ENCODE measurements at regions not wholly inside any gene's neighbourhood (a gene's known extent, or its start where the extent isn't known, plus 50 kb on each side); places are given as distances from the start of the nearest gene placed in this dataset.

DNA sequence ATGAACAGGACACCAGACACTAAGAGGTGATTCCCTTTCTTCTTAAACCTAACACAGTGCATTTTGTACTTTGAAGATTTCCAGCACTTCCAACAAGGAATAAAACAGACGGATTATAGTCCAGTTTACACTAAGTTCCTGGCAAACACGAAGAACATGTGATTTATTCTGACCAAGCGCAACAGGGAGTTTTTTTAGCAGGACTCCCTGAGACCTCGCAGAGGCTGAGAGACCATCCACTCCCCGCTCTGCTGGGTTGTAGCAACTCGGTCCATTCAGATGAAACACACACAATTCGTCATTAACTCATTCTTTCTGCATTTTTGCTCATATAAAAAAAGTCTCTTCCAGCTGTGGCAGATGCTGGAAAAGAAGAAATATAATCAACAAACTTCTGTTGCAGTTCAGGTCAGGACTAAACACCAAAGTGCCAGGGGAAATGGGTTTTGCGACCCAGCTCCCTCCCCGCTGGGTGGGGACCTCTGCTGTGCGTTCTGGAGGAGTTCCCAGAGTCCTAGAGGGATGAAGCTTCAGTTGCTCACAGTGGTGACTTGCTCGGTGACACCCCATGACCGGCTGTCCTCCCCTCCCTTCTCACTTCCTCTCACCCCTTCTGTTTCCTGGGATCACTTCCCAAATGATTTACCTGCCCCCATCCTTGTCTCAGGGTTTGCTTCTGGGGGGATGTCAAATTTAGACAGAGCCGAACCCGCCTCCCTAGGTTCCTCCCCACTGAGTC lies 52.5 kb downstream of the KCNF1 start:
- no peak for DNase-seq
- Mint-ChIP-seq H3K9me3 (no peaks in the 10 kb centered on the region), H3K27ac (no peak overlapping the region), H3K36me3 (no peaks in the 10 kb centered on the region), H3K4me1 (no peaks in the 10 kb centered on the region), H3K27me3 (ENCODE audit: low read depth in 3 of 3) (peaks cover 2 to 10% (median 6%) of the 10 kb centered on the region in 3 donors), H3K4me3 (no peak overlapping the region)

DNA sequence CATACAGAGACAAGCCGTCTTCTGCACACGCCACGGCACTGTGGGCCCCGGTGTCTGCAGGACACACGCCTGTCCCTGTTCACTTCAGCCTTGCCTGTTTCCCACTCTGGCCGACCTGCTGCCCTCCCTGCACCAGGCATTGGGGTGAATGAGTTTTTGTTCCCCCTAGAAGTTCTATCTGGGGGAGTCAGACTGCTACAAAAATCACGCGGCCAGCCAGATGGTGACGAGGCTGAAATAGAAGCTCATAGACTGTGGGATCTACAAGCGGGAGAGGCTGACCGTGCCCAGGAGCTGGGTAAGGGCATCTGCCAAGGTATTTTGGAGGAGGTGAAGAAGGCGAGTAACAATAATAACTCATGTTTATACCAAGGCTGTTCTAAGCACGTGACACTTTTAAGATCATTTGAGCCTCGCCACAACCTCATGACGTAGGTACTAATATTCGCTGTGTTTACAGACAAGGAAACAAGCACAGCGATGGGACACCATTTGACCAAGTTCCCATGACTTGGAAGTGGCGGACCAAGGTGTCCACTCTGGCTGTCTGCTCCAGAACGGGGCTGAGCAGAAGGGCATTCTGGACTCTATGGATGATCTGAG lies 53.6 kb downstream of the KCNF1 start:
- DNase-seq: no peak
- Mint-ChIP-seq H3K9me3 (no peaks in the 10 kb centered on the region), H3K4me1 (no peaks in the 10 kb centered on the region), H3K4me3 (no peak overlapping the region), H3K36me3 (no peaks in the 10 kb centered on the region), H3K27me3 (ENCODE audit: low read depth in 3 of 3) (peaks cover 2 to 11% (median 9%) of the 10 kb centered on the region in 3 donors), H3K27ac (no peak overlapping the region)

DNA sequence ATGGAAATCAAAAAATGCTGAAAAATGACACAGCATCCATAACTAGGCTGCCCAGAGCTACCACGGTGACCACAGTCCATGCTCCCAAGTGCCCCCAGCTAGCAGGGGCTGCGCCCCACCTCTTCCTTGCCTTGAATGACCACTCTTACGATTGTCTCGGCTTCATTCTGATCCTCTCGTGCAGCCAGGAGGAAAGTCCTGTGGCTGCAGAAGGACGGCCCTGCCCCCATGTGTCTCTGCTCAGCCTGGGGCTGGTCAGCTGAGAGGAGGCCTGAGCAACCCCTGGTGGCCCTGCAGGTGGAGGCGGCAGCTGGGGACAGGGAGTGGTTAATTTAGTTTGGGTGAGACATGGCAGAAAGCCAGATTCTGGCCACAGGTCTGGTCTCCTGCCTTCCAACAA lies 54.3 kb downstream of the KCNF1 start:
- Mint-ChIP-seq H3K27me3 (ENCODE audit: low read depth in 3 of 3) (peaks cover 2 to 12% (median 9%) of the 10 kb centered on the region in 3 donors), H3K9me3 (no peaks in the 10 kb centered on the region), H3K4me3 (no peak overlapping the region), H3K36me3 (no peaks in the 10 kb centered on the region), H3K4me1 (no peaks in the 10 kb centered on the region), H3K27ac (no peak overlapping the region)
- DNase-seq: no peak

DNA sequence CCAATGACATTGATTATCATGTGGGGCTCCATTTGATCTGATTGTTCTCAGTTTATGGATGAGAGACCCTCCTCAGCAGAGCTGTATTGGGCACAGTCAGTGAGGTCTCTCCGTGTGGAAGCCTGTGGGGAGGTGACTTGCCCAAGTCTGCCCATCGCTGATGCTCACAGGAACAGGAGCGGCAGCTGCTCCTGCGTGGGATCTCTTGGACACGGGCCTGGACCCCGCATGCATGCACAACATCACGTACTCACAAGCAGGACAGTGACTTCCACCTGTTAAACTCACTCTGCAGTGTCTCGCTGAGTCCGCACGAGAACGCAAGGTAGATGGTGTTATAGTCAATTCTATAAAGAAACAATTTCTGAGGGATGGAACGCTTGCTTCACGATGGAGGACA lies 55.0 kb downstream of the KCNF1 start:
- H3K4me3 Mint-ChIP-seq: no peak overlapping the region
- peaks cover 4 to 12% (median 9%) of the 10 kb centered on the region in 3 donors for H3K27me3 Mint-ChIP-seq (ENCODE audit: low read depth in 3 of 3)
- H3K36me3 Mint-ChIP-seq: no peaks in the 10 kb centered on the region
- H3K4me1 Mint-ChIP-seq: no peaks in the 10 kb centered on the region
- DNase-seq: no peak
- no peak overlapping the region for H3K27ac Mint-ChIP-seq
- H3K9me3 Mint-ChIP-seq: no peaks in the 10 kb centered on the region

DNA sequence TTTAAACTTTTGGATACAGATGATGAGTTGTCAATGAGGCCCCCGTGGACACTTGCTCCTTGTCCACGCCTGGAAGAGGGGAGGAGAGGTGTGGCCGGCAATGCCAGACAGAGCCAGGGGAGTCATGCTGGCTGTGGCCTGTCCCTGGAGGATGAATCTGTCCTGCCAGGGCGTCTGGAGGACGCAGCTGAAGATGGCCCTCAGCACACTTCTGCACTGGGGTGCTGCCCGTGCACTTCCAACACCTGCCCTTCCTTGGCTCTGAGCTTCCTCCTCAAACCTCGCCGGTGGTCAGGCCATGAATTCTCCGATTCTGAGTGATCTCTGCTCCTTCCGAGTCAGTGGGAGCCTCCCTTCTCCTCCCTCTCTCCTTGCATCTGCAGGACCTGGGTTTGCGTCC lies 56.4 kb downstream of the KCNF1 start:
- H3K27me3 Mint-ChIP-seq (ENCODE audit: low read depth in 3 of 3): peaks cover 7 to 18% (median 8%) of the 10 kb centered on the region in 3 donors
- no peak for DNase-seq
- H3K4me1 Mint-ChIP-seq: no peaks in the 10 kb centered on the region
- H3K9me3 Mint-ChIP-seq: no peaks in the 10 kb centered on the region
- no peak overlapping the region for H3K4me3 Mint-ChIP-seq
- H3K27ac Mint-ChIP-seq: no peak overlapping the region
- no peaks in the 10 kb centered on the region for H3K36me3 Mint-ChIP-seq

DNA sequence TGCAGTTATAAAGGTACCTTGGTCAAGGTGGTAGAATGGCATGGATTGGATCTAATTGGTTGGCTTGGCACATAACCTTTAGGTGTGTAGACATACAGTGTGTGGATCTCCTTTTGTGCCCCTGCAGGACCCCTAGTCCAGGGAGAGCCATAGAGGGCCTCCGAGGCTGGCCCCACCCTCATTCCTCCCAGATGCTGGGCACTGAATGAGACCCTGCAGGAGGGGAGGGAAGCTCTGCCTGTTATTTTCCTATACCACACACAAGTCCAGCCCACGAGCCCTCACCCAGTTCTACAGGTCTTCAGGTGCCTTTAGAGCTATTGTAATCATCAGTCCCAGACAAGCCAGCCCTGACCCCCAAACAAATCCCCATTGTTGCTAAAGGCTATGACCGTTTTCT lies 58.9 kb downstream of the KCNF1 start:
- Mint-ChIP-seq H3K27ac (no peak overlapping the region), H3K9me3 (no peaks in the 10 kb centered on the region), H3K27me3 (ENCODE audit: low read depth in 3 of 3) (peaks cover 7 to 14% (median 8%) of the 10 kb centered on the region in 3 donors), H3K4me1 (no peaks in the 10 kb centered on the region), H3K4me3 (no peak overlapping the region), H3K36me3 (no peaks in the 10 kb centered on the region)
- DNase-seq: no peak

DNA sequence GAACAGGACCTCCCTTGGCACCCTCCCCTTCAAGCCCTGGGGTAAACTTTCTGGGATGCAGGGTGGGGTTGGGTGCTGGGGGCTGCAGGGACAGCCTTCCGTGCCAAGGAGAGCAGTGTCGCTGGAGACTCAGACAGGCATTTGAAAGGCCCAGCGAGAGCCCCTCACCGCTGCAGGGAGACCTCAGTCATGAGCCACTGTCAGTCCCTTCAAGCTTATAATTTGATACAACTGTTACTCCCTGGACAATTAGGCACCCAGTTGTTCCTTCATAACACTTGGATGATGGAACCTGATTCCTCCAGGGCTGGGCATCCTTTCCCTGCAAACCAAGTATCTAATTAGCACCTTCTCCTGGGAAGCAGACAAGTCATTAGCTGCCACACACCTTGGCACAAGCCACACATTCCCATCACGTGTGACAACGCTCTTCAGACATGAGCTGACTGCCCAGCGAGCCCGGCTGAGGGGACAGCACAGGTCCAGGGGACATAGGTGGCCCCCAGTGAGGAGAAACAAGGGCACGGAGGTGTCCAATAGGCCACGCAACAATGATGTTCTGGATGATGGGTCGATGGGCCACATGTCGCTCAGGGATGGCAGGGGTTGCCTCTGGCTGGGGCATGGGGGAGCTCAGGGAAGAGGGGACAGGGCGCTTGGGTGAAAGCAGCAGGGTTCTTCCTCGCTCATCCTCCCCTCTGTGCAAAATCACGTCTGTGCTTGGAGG lies 59.6 kb downstream of the KCNF1 start:
- Mint-ChIP-seq H3K4me3 (no peak overlapping the region), H3K4me1 (no peaks in the 10 kb centered on the region), H3K27me3 (ENCODE audit: low read depth in 3 of 3) (peaks cover 7 to 14% (median 8%) of the 10 kb centered on the region in 3 donors), H3K36me3 (no peaks in the 10 kb centered on the region), H3K27ac (no peak overlapping the region), H3K9me3 (no peaks in the 10 kb centered on the region)
- no peak for DNase-seq

DNA sequence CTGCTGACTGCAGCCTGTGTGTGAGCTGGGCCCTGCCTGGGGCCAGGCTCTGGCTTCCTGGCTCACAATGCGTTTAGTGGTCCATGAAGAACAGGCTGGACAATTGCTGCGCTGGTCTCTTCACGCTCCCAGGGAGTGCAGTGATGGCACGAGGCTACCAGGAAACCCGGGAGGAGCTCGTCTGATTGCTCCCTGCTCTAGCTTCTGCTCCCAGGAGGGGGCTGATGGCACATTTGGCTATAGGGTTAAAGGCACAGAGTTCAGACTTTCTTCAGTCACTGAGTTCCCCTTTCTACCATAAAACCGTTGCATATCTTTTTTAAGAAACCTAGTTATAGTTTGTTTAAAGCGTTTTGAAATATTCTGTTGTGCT lies 60.1 kb downstream of the KCNF1 start:
- no peak for DNase-seq
- Mint-ChIP-seq H3K4me1 (no peaks in the 10 kb centered on the region), H3K4me3 (no peak overlapping the region), H3K9me3 (no peaks in the 10 kb centered on the region), H3K27ac (no peak overlapping the region), H3K27me3 (ENCODE audit: low read depth in 3 of 3) (peaks cover 7 to 15% (median 9%) of the 10 kb centered on the region in 3 donors), H3K36me3 (no peaks in the 10 kb centered on the region)

DNA sequence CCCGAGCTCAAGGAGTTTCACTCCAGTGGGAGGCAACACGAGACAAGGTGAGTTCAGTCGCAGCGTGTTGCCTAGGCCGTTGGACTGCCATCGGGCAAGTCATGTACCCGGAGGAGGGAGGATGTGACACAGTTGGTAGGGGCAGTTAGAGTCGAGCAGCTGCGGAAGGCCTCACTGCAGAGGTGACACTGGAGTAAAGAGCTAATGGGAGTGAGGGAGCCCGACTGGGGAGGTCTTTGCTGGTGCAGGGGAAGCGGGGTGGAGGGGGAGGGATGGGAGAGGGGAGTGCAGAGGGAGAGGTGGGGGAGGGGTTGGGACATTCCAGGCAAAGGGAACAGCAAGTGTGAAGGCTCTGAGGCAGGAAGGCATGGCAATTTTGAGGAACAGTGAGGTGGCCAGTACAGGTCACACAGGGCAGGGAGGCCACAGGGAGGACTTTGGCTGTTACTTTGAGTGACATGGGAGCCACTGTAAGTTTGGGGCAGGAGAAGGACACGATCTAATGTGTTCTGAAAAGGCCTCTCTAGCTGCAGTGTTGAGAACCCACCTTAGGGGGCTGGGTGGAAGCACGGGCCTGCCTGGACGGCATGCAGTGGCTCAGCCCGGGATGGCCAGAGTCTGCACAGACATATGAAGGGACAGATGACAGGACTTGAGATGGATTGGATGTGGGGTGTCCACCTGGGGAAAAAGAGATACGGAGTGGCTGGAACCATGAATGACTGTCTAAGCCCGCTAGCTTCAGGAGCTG lies 61.1 kb downstream of the KCNF1 start:
- no peak overlapping the region for H3K27ac Mint-ChIP-seq
- peaks cover 7 to 18% (median 11%) of the 10 kb centered on the region in 3 donors for H3K27me3 Mint-ChIP-seq (ENCODE audit: low read depth in 3 of 3)
- peaks cover 0 to 2% of the 10 kb centered on the region in 2 donors for H3K4me1 Mint-ChIP-seq
- H3K36me3 Mint-ChIP-seq: no peaks in the 10 kb centered on the region
- no peaks in the 10 kb centered on the region for H3K9me3 Mint-ChIP-seq
- no peak overlapping the region for H3K4me3 Mint-ChIP-seq
- DNase-seq: no peak

DNA sequence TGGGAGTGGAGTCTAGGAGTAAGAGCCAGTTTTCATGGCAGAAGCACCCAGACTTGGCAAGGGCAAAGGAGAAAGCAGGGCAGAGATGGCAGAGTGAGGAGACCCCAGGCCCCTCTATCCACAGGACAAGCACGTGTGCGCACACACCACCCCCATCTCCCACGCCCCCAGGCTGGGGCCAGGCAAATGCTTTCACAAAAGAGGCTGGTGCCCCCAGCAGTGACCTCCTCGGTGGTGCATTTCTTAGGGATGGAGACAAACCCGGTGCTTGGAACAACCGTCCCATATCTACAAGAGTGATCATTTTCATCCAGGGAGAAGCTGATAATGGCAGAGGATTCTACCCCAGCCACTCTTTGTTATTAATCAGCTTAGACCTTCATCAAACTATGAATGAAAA lies 62.0 kb downstream of the KCNF1 start:
- no peaks in the 10 kb centered on the region for H3K9me3 Mint-ChIP-seq
- no peaks in the 10 kb centered on the region for H3K36me3 Mint-ChIP-seq
- DNase-seq: no peak
- no peak overlapping the region for H3K27ac Mint-ChIP-seq
- H3K4me1 Mint-ChIP-seq: peaks cover 0 to 2% of the 10 kb centered on the region in 2 donors
- peaks cover 6 to 18% (median 11%) of the 10 kb centered on the region in 3 donors for H3K27me3 Mint-ChIP-seq (ENCODE audit: low read depth in 3 of 3)
- no peak overlapping the region for H3K4me3 Mint-ChIP-seq

DNA sequence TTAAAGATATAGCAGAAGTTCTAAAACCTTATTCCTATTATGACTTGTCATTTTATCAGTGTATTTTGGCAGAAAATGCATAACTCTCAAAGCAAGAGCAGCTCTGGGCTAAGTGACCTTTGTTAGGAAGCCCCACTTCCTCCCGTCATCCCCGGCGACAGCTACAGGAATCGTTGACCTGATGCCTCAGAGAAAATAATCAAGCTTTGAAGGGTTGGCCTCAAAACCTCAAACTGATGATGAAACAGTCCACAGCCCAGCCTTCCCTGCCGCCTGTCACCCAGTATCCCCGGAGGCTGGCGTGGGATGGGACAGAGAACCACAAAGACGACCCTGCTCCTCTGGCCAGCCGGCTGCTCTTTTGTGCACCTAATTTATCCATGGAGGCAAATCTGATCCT lies 65.3 kb downstream of the KCNF1 start:
- H3K4me1 Mint-ChIP-seq: peaks cover 0 to 2% of the 10 kb centered on the region in 2 donors

DNA sequence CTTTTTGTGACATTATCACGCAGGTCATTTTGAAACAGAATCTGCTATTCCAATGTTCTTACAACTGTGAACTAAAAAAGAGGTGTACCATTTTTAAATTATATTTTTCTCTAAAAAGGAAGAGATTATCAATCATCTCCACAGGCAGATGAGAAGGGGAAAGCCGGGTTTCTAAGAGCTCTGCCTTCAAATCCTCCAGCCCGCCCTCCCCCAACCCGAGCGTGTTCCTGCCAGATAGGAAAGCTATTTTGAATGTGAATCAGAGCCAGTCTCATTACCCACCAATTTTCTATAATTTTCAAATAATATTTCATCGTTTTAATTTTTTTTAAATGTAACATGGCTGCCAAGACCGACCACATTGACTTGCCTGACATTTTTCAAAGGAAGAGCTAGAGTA lies 65.9 kb downstream of the KCNF1 start:
- Mint-ChIP-seq H3K9me3 (no peaks in the 10 kb centered on the region), H3K27ac (no peak overlapping the region), H3K27me3 (ENCODE audit: low read depth in 3 of 3) (peaks cover 0 to 15% (median 4%) of the 10 kb centered on the region in 3 donors), H3K36me3 (no peaks in the 10 kb centered on the region), H3K4me3 (no peak overlapping the region), H3K4me1 (peaks cover 0 to 2% of the 10 kb centered on the region in 2 donors)
- DNase-seq: no peak

More for the DNA sequence above, 65.3 kb downstream of the KCNF1 start:
- no peak overlapping the region for H3K27ac Mint-ChIP-seq
- peaks cover 0 to 17% (median 8%) of the 10 kb centered on the region in 3 donors for H3K27me3 Mint-ChIP-seq (ENCODE audit: low read depth in 3 of 3)
- no peaks in the 10 kb centered on the region for H3K36me3 Mint-ChIP-seq
- no peaks in the 10 kb centered on the region for H3K9me3 Mint-ChIP-seq
- DNase-seq: no peak
- H3K4me3 Mint-ChIP-seq: no peak overlapping the region

DNA sequence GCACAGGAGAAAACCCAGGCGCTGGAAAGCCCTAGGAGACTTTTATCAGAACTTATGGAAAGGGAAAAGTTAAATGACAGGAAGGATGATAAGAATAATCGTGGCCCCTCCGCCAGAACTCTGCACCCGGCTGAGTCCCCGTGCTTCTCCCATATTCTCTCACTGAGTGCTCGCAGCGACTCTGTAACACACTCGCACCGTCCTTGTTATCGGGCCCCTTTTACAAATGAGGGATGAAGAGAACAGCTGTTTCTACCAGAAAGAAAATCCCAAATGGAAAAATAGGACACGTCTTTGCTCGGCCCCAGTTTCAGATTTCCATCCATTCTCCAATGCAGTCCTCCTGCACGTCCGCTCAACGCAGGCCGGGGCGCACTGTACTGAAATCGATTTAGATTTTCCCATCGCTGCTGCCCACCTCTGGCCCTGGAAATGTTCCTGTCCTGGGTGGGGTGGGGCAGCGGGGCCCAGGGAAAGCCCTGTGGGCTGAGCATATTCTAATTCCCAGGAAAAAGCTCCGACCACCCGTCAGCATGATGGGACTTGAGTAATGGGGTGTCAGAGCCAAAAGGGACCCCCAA lies 66.4 kb downstream of the KCNF1 start:
- no peak overlapping the region for H3K27ac Mint-ChIP-seq
- H3K4me1 Mint-ChIP-seq: peaks cover 0 to 2% of the 10 kb centered on the region in 2 donors
- no peak overlapping the region for H3K4me3 Mint-ChIP-seq
- no peak for DNase-seq
- H3K36me3 Mint-ChIP-seq: no peaks in the 10 kb centered on the region
- no peaks in the 10 kb centered on the region for H3K9me3 Mint-ChIP-seq
- peaks cover 0 to 11% (median 4%) of the 10 kb centered on the region in 3 donors for H3K27me3 Mint-ChIP-seq (ENCODE audit: low read depth in 3 of 3)

Measured in immature natural killer cell (primary cell).